ENCODE measurements at regions not wholly inside any gene's neighbourhood (a gene's known extent, or its start where the extent isn't known, plus 50 kb on each side); places are given as distances from the start of the nearest gene placed in this dataset.

DNA sequence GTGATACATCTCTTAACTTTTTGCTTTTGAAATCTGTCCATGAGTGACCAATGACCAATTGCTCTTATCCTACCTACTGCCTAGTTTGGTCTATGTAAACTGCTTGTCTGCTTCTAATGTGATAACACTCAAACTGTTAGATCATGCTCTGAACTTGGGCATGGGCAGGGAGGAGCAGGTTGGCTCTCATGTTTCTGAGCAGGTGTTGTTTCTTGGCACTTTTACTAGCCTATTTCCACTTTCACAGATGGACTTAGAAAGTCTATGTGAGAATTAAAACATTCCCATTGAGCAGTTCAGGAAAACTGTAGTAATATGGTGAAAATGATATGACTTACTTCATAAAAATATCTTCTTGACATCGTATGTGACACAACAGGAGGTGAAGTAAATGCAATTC is 538.4 kb downstream of the HACE1 start:
- H2AFZ ChIP-seq (ENCODE audit: low read depth, low read length), result no peak overlapping the region
- H3K4me1 ChIP-seq (ENCODE audit: control insufficient read depth, extremely low read depth, insufficient read depth, low read length), result no peaks in the 10 kb centered on the region
- H4K20me1 ChIP-seq (replicated peaks; ENCODE audit: control insufficient read depth, extremely low read depth, insufficient read depth, low read length), result no peaks in the 10 kb centered on the region
- DNase-seq (ENCODE audit: low read depth, low spot score) (no peak), FAIRE-seq (no peak)
- no peak overlapping the region for H3K4me3 ChIP-seq (replicated peaks in 1 of 3; ENCODE audit: insufficient read depth in 1 of 3, low read depth in 1 of 3, low read length in 3 of 3)
- ChIA-PET POLR2A (no interaction called here), CTCF (no interaction called here)
- H3K4me2 ChIP-seq (ENCODE audit: insufficient read depth, low read length), result no peak overlapping the region
- H3K27me3 ChIP-seq (ENCODE audit: control insufficient read depth in 2 of 2, insufficient read depth in 2 of 2, low read length in 2 of 2), result no peaks in the 10 kb centered on the region
- intact Hi-C loops (cut with micrococcal nuclease) (no loop called here), dilution Hi-C loops (cut with MboI; ENCODE audit: extremely low pct_ligation_motif_present, low sequenced_read_pairs) (no loop called here)
- H3K27ac ChIP-seq (ENCODE audit: insufficient read depth, low read depth, low read length), result no peak overlapping the region
- no peaks in the 10 kb centered on the region for H3K9me1 ChIP-seq (replicated peaks; ENCODE audit: control insufficient read depth, extremely low read depth, insufficient read depth, low read length)
- TF ChIP-seq POLR2AphosphoS5 (IDR thresholded peaks at IDR 0.05; ENCODE audit: insufficient read depth, low read depth, low read length) (no peak), EZH2 (IDR thresholded peaks at IDR 0.05; ENCODE audit: borderline replicate concordance, low read depth, low read length, severe bottlenecking) (no peak), GATA2 (IDR thresholded peaks at IDR 0.05; ENCODE audit: insufficient read depth, insufficient read length, low read depth, low read length) (no peak), POLR2A (IDR thresholded peaks at IDR 0.05; ENCODE audit: low read depth, low read length) (no peak), FOS (IDR thresholded peaks at IDR 0.05; ENCODE audit: borderline replicate concordance, insufficient read depth, low read length) (no peak), JUN (IDR thresholded peaks at IDR 0.05; ENCODE audit: borderline replicate concordance, insufficient read depth, insufficient read length, low read depth) (no peak), MYC (IDR thresholded peaks at IDR 0.05; ENCODE audit: low read depth, low read length) (no peak)
- TF ChIP-seq, protein P1, sequence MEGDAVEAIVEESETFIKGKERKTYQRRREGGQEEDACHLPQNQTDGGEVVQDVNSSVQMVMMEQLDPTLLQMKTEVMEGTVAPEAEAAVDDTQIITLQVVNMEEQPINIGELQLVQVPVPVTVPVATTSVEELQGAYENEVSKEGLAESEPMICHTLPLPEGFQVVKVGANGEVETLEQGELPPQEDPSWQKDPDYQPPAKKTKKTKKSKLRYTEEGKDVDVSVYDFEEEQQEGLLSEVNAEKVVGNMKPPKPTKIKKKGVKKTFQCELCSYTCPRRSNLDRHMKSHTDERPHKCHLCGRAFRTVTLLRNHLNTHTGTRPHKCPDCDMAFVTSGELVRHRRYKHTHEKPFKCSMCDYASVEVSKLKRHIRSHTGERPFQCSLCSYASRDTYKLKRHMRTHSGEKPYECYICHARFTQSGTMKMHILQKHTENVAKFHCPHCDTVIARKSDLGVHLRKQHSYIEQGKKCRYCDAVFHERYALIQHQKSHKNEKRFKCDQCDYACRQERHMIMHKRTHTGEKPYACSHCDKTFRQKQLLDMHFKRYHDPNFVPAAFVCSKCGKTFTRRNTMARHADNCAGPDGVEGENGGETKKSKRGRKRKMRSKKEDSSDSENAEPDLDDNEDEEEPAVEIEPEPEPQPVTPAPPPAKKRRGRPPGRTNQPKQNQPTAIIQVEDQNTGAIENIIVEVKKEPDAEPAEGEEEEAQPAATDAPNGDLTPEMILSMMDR (IDR thresholded peaks at IDR 0.05; ENCODE audit: extremely low read depth in 1 of 2, insufficient read depth in 1 of 2, low read depth in 1 of 2, low read length in 2 of 2), result no peak
- TF ChIP-seq, protein P2, sequence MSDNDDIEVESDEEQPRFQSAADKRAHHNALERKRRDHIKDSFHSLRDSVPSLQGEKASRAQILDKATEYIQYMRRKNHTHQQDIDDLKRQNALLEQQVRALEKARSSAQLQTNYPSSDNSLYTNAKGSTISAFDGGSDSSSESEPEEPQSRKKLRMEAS (IDR thresholded peaks at IDR 0.05; ENCODE audit: insufficient read depth, insufficient read length), result no peak
- H3K9me3 ChIP-seq (replicated peaks; ENCODE audit: control insufficient read depth, insufficient read depth, low read length), result no peaks in the 10 kb centered on the region
- H3K36me3 ChIP-seq (ENCODE audit: control insufficient read depth in 2 of 2, extremely low read depth in 1 of 2, insufficient read depth in 2 of 2, low read length in 2 of 2), result no peaks in the 10 kb centered on the region
- H3K9ac ChIP-seq (replicated peaks; ENCODE audit: extremely low read depth, insufficient read depth, low read length), result no peak overlapping the region
- BruUV-seq (replicated peaks), result no TSS peak
- H3K79me2 ChIP-seq (ENCODE audit: control insufficient read depth, insufficient read depth, low read length), result no peaks in the 10 kb centered on the region

Measured in endothelial cell of umbilical vein (primary cell).